SHP77 treated with DMSO at 0.1 percent for 48 hours (cell line): ENCODE measurements at regions not wholly inside any gene's neighbourhood (a gene's known extent, or its start where the extent isn't known, plus 50 kb on each side); places are given as distances from the start of the nearest gene placed in this dataset.
A peak's percentile ranks its signal among the peaks of the same experiment; 100 is the strongest.

Experiments
- DNase-seq: peaks from one replicate; lab custom pipeline; 2025; lab: John Stamatoyannopoulos, UW

- peak; percentile 59 for DNase-seq
Observed at GRCh38 chr22:47297261-47298016, 535.0 kb downstream of the TBC1D22A start.

GRCh38 chr22:47296405-47297260, 534.2 kb downstream of the TBC1D22A start:
- DNase-seq: no peak

GRCh38 chr22:47295982-47296381, 533.5 kb downstream of the TBC1D22A start:
- no peak for DNase-seq

GRCh38 chr22:47295226-47295901, 532.9 kb downstream of the TBC1D22A start:
- no peak for DNase-seq

- DNase-seq: no peak
Observed at GRCh38 chr22:47294576-47294975, 532.1 kb downstream of the TBC1D22A start.

- no peak for DNase-seq
Observed at GRCh38 chr22:47294222-47294532, 531.7 kb downstream of the TBC1D22A start.

GRCh38 chr22:47293368-47294221, 531.1 kb downstream of the TBC1D22A start:
- no peak for DNase-seq

GRCh38 chr22:47292546-47293320, 530.3 kb downstream of the TBC1D22A start:
- no peak for DNase-seq

- no peak for DNase-seq
Observed at GRCh38 chr22:47291565-47292495, 529.4 kb downstream of the TBC1D22A start.

GRCh38 chr22:47290706-47291430, 528.4 kb downstream of the TBC1D22A start:
- DNase-seq: no peak

- no peak for DNase-seq
Observed at GRCh38 chr22:47289336-47289985, 527.0 kb downstream of the TBC1D22A start.

GRCh38 chr22:47288680-47289079, 526.2 kb downstream of the TBC1D22A start:
- DNase-seq: no peak

GRCh38 chr22:47287516-47287915, 525.1 kb downstream of the TBC1D22A start:
- DNase-seq: no peak

GRCh38 chr22:47286590-47286989, 524.1 kb downstream of the TBC1D22A start:
- DNase-seq: no peak

GRCh38 chr22:47285981-47286380, 523.5 kb downstream of the TBC1D22A start:
- DNase-seq: no peak

- DNase-seq: no peak
Observed at GRCh38 chr22:47284822-47285221, 522.4 kb downstream of the TBC1D22A start.

- no peak for DNase-seq
Observed at GRCh38 chr22:47284360-47284759, 521.9 kb downstream of the TBC1D22A start.

- no peak for DNase-seq
Observed at GRCh38 chr22:47283616-47284270, 521.3 kb downstream of the TBC1D22A start.
